ENCODE measurements at regions not wholly inside any gene's neighbourhood (a gene's known extent, or its start where the extent isn't known, plus 50 kb on each side); places are given as distances from the start of the nearest gene placed in this dataset.

- no peak overlapping the region for H3K4me3 ChIP-seq (ENCODE audit: low read depth, low read length)
- TF ChIP-seq, protein P1, sequence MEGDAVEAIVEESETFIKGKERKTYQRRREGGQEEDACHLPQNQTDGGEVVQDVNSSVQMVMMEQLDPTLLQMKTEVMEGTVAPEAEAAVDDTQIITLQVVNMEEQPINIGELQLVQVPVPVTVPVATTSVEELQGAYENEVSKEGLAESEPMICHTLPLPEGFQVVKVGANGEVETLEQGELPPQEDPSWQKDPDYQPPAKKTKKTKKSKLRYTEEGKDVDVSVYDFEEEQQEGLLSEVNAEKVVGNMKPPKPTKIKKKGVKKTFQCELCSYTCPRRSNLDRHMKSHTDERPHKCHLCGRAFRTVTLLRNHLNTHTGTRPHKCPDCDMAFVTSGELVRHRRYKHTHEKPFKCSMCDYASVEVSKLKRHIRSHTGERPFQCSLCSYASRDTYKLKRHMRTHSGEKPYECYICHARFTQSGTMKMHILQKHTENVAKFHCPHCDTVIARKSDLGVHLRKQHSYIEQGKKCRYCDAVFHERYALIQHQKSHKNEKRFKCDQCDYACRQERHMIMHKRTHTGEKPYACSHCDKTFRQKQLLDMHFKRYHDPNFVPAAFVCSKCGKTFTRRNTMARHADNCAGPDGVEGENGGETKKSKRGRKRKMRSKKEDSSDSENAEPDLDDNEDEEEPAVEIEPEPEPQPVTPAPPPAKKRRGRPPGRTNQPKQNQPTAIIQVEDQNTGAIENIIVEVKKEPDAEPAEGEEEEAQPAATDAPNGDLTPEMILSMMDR (IDR thresholded peaks at IDR 0.05; ENCODE audit: control insufficient read depth, extremely low read depth, insufficient read depth) = no peak
- DNase-seq (ENCODE audit: low read depth) = no peak
These were observed 111.7 kb upstream of the CDH5 start for GRCh38 chr16:66254751-66255150.

- H3K4me3 ChIP-seq (ENCODE audit: low read depth, low read length) = no peak overlapping the region
- TF ChIP-seq, protein P1 (IDR thresholded peaks at IDR 0.05; ENCODE audit: control insufficient read depth, extremely low read depth, insufficient read depth) = no peak
- DNase-seq (ENCODE audit: low read depth) = no peak
These were observed 112.4 kb upstream of the CDH5 start for GRCh38 chr16:66254106-66254505.

DNA sequence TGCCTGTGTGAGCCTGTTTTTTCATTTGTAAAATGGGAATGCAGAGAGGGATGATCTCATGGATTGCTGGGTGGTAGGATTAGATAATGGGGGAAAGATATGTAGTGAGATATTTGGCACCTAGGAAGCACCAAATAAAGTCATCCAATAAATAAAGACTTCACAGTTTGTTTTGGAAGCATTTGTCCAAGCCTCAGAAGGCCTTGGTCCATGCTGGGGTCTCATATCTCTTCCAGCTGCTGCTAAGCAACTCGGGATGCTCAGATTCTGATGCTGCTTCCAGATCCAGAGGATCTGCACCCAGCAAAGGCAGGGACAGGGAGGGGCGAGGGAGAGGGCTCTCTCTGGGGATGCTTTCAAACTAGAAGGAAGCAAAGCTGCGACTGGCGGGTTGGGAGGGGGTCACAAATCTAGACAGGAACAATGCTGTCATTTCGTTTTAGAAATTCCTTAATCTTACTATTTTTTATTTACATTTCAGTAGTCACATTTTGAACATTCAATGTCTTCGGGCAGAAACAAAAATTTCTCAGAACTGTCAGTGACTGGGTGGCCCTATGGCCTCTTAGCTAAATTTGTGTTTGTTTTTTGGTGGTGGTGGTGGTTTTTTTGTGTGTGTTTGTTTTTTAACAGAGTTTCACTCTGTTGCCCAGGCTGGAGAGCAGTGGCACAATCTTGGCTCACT lies 114.9 kb upstream of the CDH5 start:
- DNase-seq (ENCODE audit: low read depth) = no peak
- H3K4me3 ChIP-seq (ENCODE audit: low read depth, low read length) = no peak overlapping the region
- TF ChIP-seq, protein P1 (IDR thresholded peaks at IDR 0.05; ENCODE audit: control insufficient read depth, extremely low read depth, insufficient read depth) = no peak

DNA sequence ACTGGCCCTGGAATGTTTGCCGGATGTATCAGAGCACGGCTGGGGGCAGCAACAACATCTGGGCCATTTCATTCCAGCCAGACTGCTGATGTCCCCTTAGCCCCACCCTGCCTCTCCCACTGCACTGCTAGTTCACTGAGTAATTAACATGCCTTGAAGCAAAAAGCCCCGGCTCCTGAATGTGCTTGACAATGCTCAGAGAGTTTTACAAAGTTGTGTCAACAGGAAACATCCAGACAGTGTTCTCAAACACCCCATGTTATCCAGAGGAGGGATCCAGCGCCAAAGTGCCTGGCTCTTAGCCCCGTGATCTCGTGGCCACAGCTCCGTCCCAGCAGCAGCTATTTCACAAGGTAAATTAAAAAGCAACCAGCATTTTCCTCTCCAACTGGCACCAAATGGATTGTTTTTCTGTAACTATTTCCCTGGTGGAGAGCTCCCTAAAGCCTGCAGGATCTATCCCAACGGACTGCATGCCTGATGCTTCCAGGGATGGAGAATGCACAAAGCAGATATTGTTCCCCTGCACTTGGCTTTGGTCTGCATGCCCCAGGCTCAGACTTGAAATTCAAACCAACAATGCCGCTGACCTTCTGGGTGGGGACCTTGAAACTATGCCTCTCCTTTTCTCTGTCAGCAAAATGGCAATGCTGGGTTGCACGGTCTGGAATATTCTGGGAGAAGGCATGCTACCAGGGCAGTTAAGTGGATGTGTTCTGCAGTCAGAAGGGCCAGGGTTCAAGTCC lies 115.6 kb upstream of the CDH5 start:
- DNase-seq (ENCODE audit: low read depth) = no peak
- TF ChIP-seq, protein P1 (IDR thresholded peaks at IDR 0.05; ENCODE audit: control insufficient read depth, extremely low read depth, insufficient read depth) = no peak
- H3K4me3 ChIP-seq (ENCODE audit: low read depth, low read length) = no peak overlapping the region

GRCh38 chr16:66247516-66248481 lies 118.7 kb upstream of the CDH5 start:
- TF ChIP-seq, protein P1 (IDR thresholded peaks at IDR 0.05; ENCODE audit: control insufficient read depth, extremely low read depth, insufficient read depth) = no peak
- H3K4me3 ChIP-seq (ENCODE audit: low read depth, low read length) = no peak overlapping the region
- no peak for DNase-seq (ENCODE audit: low read depth)

- no peak overlapping the region for H3K4me3 ChIP-seq (ENCODE audit: low read depth, low read length)
- no peak for DNase-seq (ENCODE audit: low read depth)
- TF ChIP-seq, protein P1 (IDR thresholded peaks at IDR 0.05; ENCODE audit: control insufficient read depth, extremely low read depth, insufficient read depth) = no peak
These were observed 120.6 kb upstream of the CDH5 start for GRCh38 chr16:66245868-66246267.
